ENCODE measurements at regions not wholly inside any gene's neighbourhood (a gene's known extent, or its start where the extent isn't known, plus 50 kb on each side); places are given as distances from the start of the nearest gene placed in this dataset.

GRCh38 chr19:28846094-28846812, 366.7 kb downstream of the UQCRFS1 start:
- DNase-seq (ENCODE audit: low read depth in 2 of 2): no peak

DNA sequence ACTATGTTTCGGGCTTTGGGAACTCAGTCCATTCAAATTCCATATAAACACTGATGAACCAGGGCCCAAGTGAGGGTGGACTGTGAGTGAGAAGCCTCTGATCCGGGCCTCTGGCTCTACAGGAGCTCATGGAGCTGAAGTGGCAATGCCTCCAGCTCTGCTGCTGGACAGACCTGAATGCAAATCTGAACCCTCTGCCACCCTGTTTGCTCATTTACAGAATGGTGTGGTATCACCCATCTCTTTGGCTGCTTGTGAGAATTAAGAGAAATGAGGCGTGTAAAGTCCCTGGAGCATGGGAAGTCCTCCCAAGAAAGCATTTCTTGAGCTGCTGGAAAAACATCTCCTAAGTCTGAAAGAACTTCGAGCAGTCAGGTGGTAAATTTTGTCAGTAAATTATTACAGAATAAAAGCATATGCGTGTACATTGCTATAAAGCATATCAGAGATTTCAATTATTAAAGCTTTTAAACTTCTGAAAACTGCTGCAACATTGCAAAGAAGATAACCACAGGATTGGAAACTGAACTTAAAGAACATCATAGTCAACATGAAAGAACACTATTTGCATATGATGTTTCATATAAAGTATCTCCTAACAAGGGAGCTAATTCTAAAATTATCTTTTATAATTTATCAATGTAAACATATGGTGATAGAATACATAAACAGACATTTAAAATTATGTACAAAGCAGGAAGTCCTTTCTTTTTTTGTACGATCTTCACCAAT, 369.0 kb downstream of the UQCRFS1 start:
- no peak for DNase-seq (ENCODE audit: low read depth in 2 of 2)

DNA sequence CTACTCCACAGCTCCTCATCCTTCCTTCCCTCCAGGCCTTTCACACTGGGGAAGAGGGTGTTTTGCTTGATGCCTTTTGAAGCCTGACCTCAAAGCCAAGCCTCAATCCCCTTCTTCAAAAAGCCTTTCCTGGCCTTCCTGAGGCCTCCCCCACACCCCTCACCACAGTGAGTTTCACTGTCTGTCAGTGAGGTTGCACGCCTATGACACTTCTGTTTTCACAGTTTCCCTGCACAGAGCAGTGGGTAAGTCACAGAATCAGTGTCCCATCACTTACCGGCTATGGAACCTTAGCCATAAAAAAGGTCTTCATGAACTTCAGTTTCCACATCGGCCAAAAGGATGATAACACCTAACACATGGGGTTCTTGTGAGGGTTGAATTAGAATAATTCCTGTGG, 371.4 kb downstream of the UQCRFS1 start:
- no peak for DNase-seq (ENCODE audit: low read depth in 2 of 2)

- no peak for DNase-seq (ENCODE audit: low read depth in 2 of 2)
These were observed 372.1 kb downstream of the UQCRFS1 start for GRCh38 chr19:28840891-28841290.

GRCh38 chr19:28839455-28839854, 373.5 kb downstream of the UQCRFS1 start:
- no peak for DNase-seq (ENCODE audit: low read depth in 2 of 2)

DNA sequence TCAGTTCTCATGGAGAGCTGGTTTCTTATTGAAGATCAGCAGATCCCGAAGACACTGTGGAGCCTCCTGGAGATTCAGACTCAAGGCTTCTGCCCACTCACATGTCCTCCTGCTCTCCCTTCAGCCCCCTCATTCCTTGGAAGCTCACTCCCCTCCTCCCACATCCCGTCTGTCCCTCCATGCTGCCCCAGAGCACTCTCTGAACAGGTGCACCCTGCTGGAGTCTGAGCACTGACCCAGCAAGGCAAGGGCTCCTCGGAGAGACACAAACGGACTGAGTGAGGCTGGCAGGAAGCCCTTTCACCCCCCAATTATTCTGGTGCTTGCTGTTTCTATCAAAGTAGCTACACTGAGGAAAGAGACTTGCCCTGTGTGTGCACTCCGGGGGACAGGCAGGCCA, 374.0 kb downstream of the UQCRFS1 start:
- no peak for DNase-seq (ENCODE audit: low read depth in 2 of 2)

DNA sequence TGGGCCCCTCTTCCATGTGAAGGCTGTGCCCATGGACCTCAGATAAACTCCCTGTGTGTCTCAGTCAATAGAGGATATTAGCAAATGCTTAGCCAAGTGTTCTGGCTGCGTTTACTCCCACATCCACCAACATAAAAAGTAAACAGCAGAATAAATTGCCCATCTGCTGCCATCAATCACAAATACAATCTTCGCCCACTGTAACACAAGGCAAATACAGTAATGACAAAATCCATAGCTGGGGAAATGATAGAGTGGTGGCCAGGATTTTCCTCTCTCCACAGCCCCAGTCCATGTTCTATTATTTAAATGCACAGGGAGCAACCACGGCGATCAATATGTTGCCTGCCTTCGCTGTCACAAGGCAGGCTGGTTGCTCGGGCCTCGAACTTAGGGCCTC, 376.5 kb downstream of the UQCRFS1 start:
- DNase-seq (ENCODE audit: low read depth in 2 of 2): no peak

DNA sequence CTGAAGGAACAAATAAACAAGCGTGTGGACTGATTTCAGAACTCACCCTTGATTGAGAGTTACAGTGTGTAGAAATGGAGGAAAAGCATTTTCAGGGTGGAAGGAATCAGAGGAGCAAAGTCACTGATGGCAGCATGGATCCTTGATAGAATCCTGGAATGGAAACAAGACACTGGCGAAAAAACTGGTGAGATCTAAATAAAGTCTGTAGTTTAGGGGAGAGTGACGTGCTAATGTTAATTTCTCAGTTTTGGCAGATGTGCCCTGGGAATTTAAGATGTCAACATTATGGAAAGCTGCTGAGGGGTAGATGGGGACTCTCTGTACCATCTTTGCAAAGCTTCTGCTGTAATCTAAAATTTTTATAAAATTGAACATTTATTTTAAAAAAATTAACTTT, 378.0 kb downstream of the UQCRFS1 start:
- no peak for DNase-seq (ENCODE audit: low read depth in 2 of 2)

DNA sequence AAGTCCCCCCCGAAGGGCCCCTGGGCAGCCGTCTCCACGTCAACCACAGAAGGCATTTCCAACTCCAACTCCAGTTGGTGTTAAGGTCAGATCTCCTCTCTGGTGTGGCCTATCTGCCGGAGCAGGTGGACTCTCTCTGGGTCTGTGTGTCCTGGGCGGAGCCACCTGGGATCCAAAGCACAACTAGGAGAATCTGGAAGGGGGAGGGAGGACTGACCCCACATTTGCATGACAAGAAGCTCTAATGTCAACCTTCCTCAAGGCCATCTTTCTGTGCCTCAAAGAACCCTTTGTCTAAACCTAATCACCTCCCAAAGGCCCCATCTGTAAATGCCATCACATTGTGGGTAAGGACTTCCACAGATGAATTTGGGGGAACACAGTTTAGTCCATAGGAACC, 381.5 kb downstream of the UQCRFS1 start:
- DNase-seq (ENCODE audit: low read depth in 2 of 2): no peak

- no peak for DNase-seq (ENCODE audit: low read depth in 2 of 2)
These were observed 383.2 kb downstream of the UQCRFS1 start for GRCh38 chr19:28829762-28830161.

- no peak for DNase-seq (ENCODE audit: low read depth in 2 of 2)
These were observed 383.6 kb downstream of the UQCRFS1 start for GRCh38 chr19:28829359-28829758.

- no peak for DNase-seq (ENCODE audit: low read depth in 2 of 2)
These were observed 384.6 kb downstream of the UQCRFS1 start for GRCh38 chr19:28828276-28828870.

- DNase-seq (ENCODE audit: low read depth in 2 of 2): no peak
These were observed 385.6 kb downstream of the UQCRFS1 start for GRCh38 chr19:28827382-28827781.

- no peak for DNase-seq (ENCODE audit: low read depth in 2 of 2)
These were observed 389.5 kb downstream of the UQCRFS1 start for GRCh38 chr19:28823338-28823961.

GRCh38 chr19:28820289-28820688, 392.7 kb downstream of the UQCRFS1 start:
- no peak for DNase-seq (ENCODE audit: low read depth in 2 of 2)

DNA sequence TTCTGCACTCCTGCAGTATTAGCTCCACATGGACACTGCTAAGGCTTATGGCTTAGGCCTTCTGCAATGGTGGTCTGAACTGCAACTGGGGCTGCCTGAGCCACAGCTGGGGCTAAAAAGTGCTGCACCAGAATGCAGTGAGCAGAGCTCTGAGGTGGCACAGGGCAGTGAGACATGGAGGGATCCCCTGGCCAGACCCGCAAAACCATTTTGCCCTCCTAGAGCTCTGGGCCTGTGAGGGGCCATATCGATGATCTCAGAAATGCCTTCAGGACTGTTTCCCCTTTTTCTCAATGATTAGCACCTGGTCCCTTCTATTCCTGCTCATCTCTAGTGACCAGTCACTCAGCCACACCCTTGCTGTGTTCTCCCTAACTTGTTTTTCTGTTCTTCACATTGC, 397.7 kb downstream of the UQCRFS1 start:
- no peak for DNase-seq (ENCODE audit: low read depth in 2 of 2)

GRCh38 chr19:28794301-28794700, 418.6 kb downstream of the UQCRFS1 start:
- DNase-seq (ENCODE audit: low read depth in 2 of 2): no peak

DNA sequence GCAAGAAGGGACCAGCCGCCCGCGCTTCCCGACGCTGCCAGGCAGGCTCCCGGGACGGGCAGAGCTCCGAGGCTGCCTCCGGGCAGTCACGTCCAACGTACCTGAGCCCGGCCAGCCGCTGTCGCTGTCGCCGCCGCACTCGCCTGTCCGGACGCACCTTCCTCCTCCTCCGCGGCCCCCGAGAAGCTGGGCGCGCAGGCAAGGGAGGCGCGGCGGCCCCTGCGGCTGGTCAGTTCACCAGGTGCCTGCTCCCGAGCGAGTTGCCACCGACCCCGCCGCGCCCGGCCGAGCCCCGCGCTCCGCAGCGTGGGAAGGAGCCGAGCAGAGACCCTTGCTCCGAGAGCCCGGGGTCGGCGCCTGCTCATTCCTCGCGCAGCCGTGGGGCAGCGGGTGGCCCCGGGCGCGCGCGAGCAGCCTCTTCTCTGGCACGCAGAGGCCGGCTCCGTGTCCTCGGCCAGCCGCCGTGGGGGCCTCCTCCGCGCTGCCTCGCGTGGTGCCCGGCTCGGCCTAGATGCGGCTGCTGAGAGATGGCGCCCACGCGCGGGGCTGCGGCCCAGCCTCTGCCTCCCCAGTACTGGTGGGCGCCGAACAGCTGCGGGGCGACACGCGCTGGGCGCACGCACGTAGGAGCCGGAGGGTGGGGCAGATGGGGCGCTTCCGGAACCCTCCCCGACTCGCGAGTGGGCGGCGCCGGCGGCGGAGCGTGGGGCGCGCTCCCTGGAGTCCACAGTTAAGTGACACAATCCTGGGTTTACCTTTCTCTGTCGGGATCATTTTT, 419.4 kb downstream of the UQCRFS1 start:
- no peak for DNase-seq (ENCODE audit: low read depth in 2 of 2)

DNA sequence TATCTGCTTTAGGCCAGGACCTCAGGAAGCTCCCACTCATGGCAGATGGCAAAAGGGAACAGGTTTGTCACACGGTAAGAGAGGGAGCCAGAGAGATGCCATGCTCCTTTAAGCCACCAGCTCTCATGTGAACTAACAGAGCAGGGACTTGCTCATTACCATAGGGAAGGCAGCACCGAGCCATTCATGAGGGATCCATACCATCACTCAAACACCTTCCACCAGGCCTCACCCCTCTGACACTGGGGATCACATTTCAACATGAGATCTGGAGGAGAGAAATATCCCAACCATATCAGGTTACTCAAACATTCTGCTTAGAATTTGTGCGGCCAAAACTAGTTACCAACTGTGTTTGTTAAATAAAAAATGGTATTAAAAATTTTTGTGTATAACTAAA, 427.0 kb downstream of the UQCRFS1 start:
- DNase-seq (ENCODE audit: low read depth in 2 of 2): no peak

DNA sequence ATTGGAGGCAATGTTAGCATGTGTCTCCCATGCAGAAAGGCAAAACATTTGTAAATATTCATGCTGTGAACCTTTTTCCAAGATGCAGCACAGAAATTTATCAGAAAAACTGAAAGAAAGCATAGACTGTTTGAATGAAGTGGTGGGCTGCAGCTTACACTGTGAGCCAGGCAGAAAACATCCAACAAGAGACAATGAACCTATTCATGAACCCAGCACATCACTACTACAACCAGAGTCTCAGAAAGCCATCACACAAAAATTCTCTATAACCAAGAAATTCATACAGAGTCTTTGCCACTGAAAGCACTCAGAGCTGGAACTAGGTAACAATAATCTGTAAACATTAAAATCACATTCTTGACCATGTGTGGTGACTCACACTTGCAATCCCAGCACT, 448.9 kb downstream of the UQCRFS1 start:
- DNase-seq (ENCODE audit: low read depth in 2 of 2): no peak

DNA sequence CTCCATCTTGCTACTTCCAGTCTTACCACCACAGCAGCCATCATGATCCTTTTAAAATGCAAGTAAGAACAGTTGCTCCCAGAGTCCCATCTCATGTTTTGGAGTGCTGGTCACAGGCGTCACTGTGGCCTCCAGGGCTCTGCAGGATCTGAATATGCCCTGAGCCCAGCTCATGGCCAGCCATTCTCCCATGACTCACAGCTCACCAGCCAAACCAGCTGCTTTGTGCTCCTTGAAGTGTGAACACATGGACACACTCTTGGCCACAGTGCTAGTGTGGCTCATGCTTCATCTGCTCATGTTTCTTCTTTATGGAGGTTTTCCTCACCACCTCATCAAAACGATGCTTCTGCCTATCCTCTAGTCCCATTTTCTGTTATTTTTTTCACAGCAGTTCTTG, 466.5 kb downstream of the UQCRFS1 start:
- no peak for DNase-seq (ENCODE audit: low read depth in 2 of 2)

GRCh38 chr19:28744943-28745342, 468.0 kb downstream of the UQCRFS1 start:
- DNase-seq (ENCODE audit: low read depth in 2 of 2): no peak
